ENCODE measurements at regions not wholly inside any gene's neighbourhood (a gene's known extent, or its start where the extent isn't known, plus 50 kb on each side); places are given as distances from the start of the nearest gene placed in this dataset.

GRCh38 chr10:69732147-69732825 is 69.4 kb upstream of the COL13A1 start:
- DNase-seq (ENCODE audit: extremely low spot score), result no peak
- CTCF ChIA-PET, result no interaction called here
- POLR2A ChIA-PET, result no interaction called here
- TF ChIP-seq CTCF (IDR thresholded peaks at IDR 0.05; ENCODE audit: control extremely low read depth, extremely low read depth, low read depth, missing control alignments), result no peak

GRCh38 chr10:69732826-69733150 is 68.9 kb upstream of the COL13A1 start:
- POLR2A ChIA-PET, result no interaction called here
- TF ChIP-seq CTCF (IDR thresholded peaks at IDR 0.05; ENCODE audit: control extremely low read depth, extremely low read depth, low read depth, missing control alignments), result no peak
- CTCF ChIA-PET, result no interaction called here

GRCh38 chr10:69733791-69734261 is 67.9 kb upstream of the COL13A1 start:
- POLR2A ChIA-PET, result no interaction called here
- CTCF ChIA-PET, result no interaction called here
- no peak for TF ChIP-seq CTCF (IDR thresholded peaks at IDR 0.05; ENCODE audit: control extremely low read depth, extremely low read depth, low read depth, missing control alignments)
- DNase-seq (ENCODE audit: extremely low spot score), result no peak

More at GRCh38 chr10:69732826-69733150, 68.9 kb upstream of the COL13A1 start:
- no peak for DNase-seq (ENCODE audit: extremely low spot score)

GRCh38 chr10:69734416-69734796 is 67.3 kb upstream of the COL13A1 start:
- no peak for TF ChIP-seq CTCF (IDR thresholded peaks at IDR 0.05; ENCODE audit: control extremely low read depth, extremely low read depth, low read depth, missing control alignments)
- POLR2A ChIA-PET, result no interaction called here
- no peak for DNase-seq (ENCODE audit: extremely low spot score)
- CTCF ChIA-PET, result no interaction called here

- CTCF ChIA-PET, result no interaction called here
- no peak for TF ChIP-seq CTCF (IDR thresholded peaks at IDR 0.05; ENCODE audit: control extremely low read depth, extremely low read depth, low read depth, missing control alignments)
- no peak for DNase-seq (ENCODE audit: extremely low spot score)
- POLR2A ChIA-PET, result no interaction called here
Observed at GRCh38 chr10:69734797-69735468, 66.8 kb upstream of the COL13A1 start.

- CTCF ChIA-PET, result interaction anchor here (0.9 to 1.6 kb wide), 3 partner anchors 18 to 21 kb away, joined by 3 to 4 read pairs (median 3); no protein-coding TSS in a partner anchor
Observed at GRCh38 chr10:69736886-69737641, 64.6 kb upstream of the COL13A1 start.

More at GRCh38 chr10:69736886-69737641, 64.6 kb upstream of the COL13A1 start:
- no peak for DNase-seq (ENCODE audit: extremely low spot score)
- TF ChIP-seq CTCF (IDR thresholded peaks at IDR 0.05; ENCODE audit: control extremely low read depth, extremely low read depth, low read depth, missing control alignments), result no peak
- POLR2A ChIA-PET, result no interaction called here

Data from GM10248 (cell line).